GM19351 (cell line): ENCODE measurements at regions not wholly inside any gene's neighbourhood (a gene's known extent, or its start where the extent isn't known, plus 50 kb on each side); places are given as distances from the start of the nearest gene placed in this dataset.

Experiments
- ATAC-seq: cut with Tn5 transposase; IDR thresholded peaks from one replicate; pipeline ENCODE4 v1.9.1; 2021; ENCODE audit warnings: mild to moderate bottlenecking, moderate library complexity; ENCODE audit not compliant: unreplicated experiment

GRCh38 chr2:151087377-151087776 is 174.3 kb downstream of the RBM43 start:
- ATAC-seq = no peak

- ATAC-seq = no peak
These were observed 176.5 kb downstream of the RBM43 start for GRCh38 chr2:151085181-151085611.

GRCh38 chr2:151083856-151084795 is 177.5 kb downstream of the RBM43 start:
- ATAC-seq = no peak

- no peak for ATAC-seq
These were observed 182.8 kb downstream of the RBM43 start for GRCh38 chr2:151078889-151079288.

GRCh38 chr2:151071906-151072305 is 189.8 kb downstream of the RBM43 start:
- no peak for ATAC-seq

- no peak for ATAC-seq
These were observed 190.3 kb downstream of the RBM43 start for GRCh38 chr2:151071382-151071781.

- no peak for ATAC-seq
These were observed 191.4 kb downstream of the RBM43 start for GRCh38 chr2:151070253-151070652.

GRCh38 chr2:151067658-151068369 is 193.8 kb downstream of the RBM43 start:
- no peak for ATAC-seq

- ATAC-seq = no peak
These were observed 198.4 kb downstream of the RBM43 start for GRCh38 chr2:151063271-151063670.

- ATAC-seq = no peak
These were observed 201.4 kb downstream of the RBM43 start for GRCh38 chr2:151060287-151060686.

GRCh38 chr2:151056870-151057269 is 204.8 kb downstream of the RBM43 start:
- ATAC-seq = no peak

GRCh38 chr2:151053661-151053990 is 208.0 kb downstream of the RBM43 start:
- no peak for ATAC-seq

- ATAC-seq = no peak
These were observed 208.6 kb downstream of the RBM43 start for GRCh38 chr2:151052850-151053660.

- peak; percentile 93 for ATAC-seq
These were observed 210.0 kb downstream of the RBM43 start for GRCh38 chr2:151051574-151052220.

- ATAC-seq = no peak
These were observed 211.9 kb downstream of the RBM43 start for GRCh38 chr2:151049746-151050145.

GRCh38 chr2:151048331-151049054 is 213.2 kb downstream of the RBM43 start:
- no peak for ATAC-seq

GRCh38 chr2:151043484-151043883 is 218.2 kb downstream of the RBM43 start:
- ATAC-seq = no peak

- ATAC-seq = no peak
These were observed 218.7 kb downstream of the RBM43 start for GRCh38 chr2:151042964-151043363.

GRCh38 chr2:151040039-151040438 is 221.6 kb downstream of the RBM43 start:
- no peak for ATAC-seq

- ATAC-seq = no peak
These were observed 223.1 kb downstream of the RBM43 start for GRCh38 chr2:151038516-151038915.
